ENCODE measurements at regions not wholly inside any gene's neighbourhood (a gene's known extent, or its start where the extent isn't known, plus 50 kb on each side); places are given as distances from the start of the nearest gene placed in this dataset.

DNA sequence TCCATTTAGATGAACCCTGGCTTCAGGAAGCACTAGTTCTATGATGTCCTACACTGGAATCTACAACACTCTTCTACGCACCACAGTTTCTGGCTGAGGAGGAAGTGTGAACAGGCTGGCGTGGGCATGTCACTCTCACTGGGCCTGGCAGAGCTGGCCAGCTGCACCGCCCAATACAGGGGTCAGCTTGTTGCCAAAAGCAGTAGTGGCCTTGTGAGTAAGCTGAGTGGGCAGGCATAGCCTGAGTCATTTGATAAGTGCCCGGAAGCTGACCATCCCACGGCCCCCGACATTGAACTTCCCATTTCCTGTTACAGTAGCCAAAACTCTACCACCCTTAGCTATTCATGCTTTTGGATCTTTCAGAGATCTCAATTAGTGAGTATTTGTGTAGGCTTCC is 240.9 kb upstream of the SERP2 start:
- ChIA-PET POLR2A (no interaction called here), RAD21 (ENCODE audit: unreplicated experiment) (no interaction called here), SMC1A (ENCODE audit: uncharacterized antibody, unreplicated experiment) (no interaction called here), CTCF (no interaction called here)
- FAIRE-seq (no peak), DNase-seq (ENCODE audit: low read depth, low spot score) (no peak), ATAC-seq (no peak)
- Histone ChIP-seq H3K27ac (ENCODE audit: control insufficient read depth, insufficient read depth) (no peak overlapping the region), H2AFZ (ENCODE audit: control insufficient read depth, low read depth, low read length) (no peak overlapping the region), H3K36me3 (ENCODE audit: control insufficient read depth in 2 of 2, insufficient read depth in 2 of 2, low read length in 1 of 2) (no peaks in the 10 kb centered on the region), H3K9me3 (replicated peaks; ENCODE audit: control insufficient read depth, insufficient read depth, low read length) (no peaks in the 10 kb centered on the region), H3K79me2 (ENCODE audit: control insufficient read depth, insufficient read depth, low read length) (no peaks in the 10 kb centered on the region), H3K4me1 (ENCODE audit: control insufficient read depth, insufficient read depth, low read length) (no peaks in the 10 kb centered on the region), H3K27me3 (replicated peaks in 1 of 2; ENCODE audit: control insufficient read depth in 2 of 2, insufficient read depth in 2 of 2, low read length in 1 of 2) (peaks cover 0 to 2% of the 10 kb centered on the region in 2 experiments; a peak in 3 of 4 replicates), H4K20me1 (ENCODE audit: control insufficient read depth, insufficient read depth) (no peaks in the 10 kb centered on the region), H3K4me3 (no peak overlapping the region), H3K9ac (ENCODE audit: control insufficient read depth, insufficient read depth, low read length) (no peak overlapping the region), H3K4me2 (ENCODE audit: control insufficient read depth, insufficient read depth) (no peak overlapping the region)
- in situ Hi-C loops (cut with MboI) (no loop called here), intact Hi-C loops (cut with micrococcal nuclease; ENCODE audit: unreplicated experiment) (no loop called here)
- 29% methylated on average over 6 of the region's 6 CpGs for WGBS (ENCODE audit: insufficient coverage, insufficient replicate concordance, low lambda C conversion rate, missing lambda C conversion rate)
- no TSS peak for BruUV-seq (replicated peaks)
- TF ChIP-seq SREBF2 (IDR thresholded peaks at IDR 0.05; ENCODE audit: low read length) (no peak), MYB (IDR thresholded peaks at IDR 0.05; ENCODE audit: borderline replicate concordance, low read depth, low read length) (no peak)

- Histone ChIP-seq H3K9me3 (replicated peaks; ENCODE audit: control insufficient read depth, insufficient read depth, low read length) (no peaks in the 10 kb centered on the region), H3K36me3 (ENCODE audit: control insufficient read depth in 2 of 2, insufficient read depth in 2 of 2, low read length in 1 of 2) (no peaks in the 10 kb centered on the region), H3K9ac (ENCODE audit: control insufficient read depth, insufficient read depth, low read length) (no peak overlapping the region), H3K79me2 (ENCODE audit: control insufficient read depth, insufficient read depth, low read length) (no peaks in the 10 kb centered on the region), H3K27me3 (replicated peaks in 1 of 2; ENCODE audit: control insufficient read depth in 2 of 2, insufficient read depth in 2 of 2, low read length in 1 of 2) (peaks cover 0 to 2% of the 10 kb centered on the region in 2 experiments; a peak in 3 of 4 replicates), H3K4me1 (ENCODE audit: control insufficient read depth, insufficient read depth, low read length) (no peaks in the 10 kb centered on the region), H3K27ac (ENCODE audit: control insufficient read depth, insufficient read depth) (no peak overlapping the region), H3K4me2 (ENCODE audit: control insufficient read depth, insufficient read depth) (no peak overlapping the region), H4K20me1 (ENCODE audit: control insufficient read depth, insufficient read depth) (no peaks in the 10 kb centered on the region), H3K4me3 (no peak overlapping the region), H2AFZ (ENCODE audit: control insufficient read depth, low read depth, low read length) (no peak overlapping the region)
- POLR2A ChIA-PET: no interaction called here
- TF ChIP-seq RELB (IDR thresholded peaks at IDR 0.05; ENCODE audit: low read depth) (no peak), ZBTB11 (CRISPR knock-in tag; IDR thresholded peaks at IDR 0.05) (no peak), ESRRA (IDR thresholded peaks at IDR 0.05; ENCODE audit: low read length) (no peak), CBX3 (IDR thresholded peaks at IDR 0.05; ENCODE audit: borderline replicate concordance, low read depth) (no peak)
- SMC1A ChIA-PET (ENCODE audit: uncharacterized antibody, unreplicated experiment): no interaction called here
- ATAC-seq (no peak), DNase-seq (ENCODE audit: low read depth, low spot score) (no peak), FAIRE-seq (no peak)
- BruUV-seq (replicated peaks): no TSS peak
- RAD21 ChIA-PET (ENCODE audit: unreplicated experiment): no interaction called here
- intact Hi-C loops (cut with micrococcal nuclease; ENCODE audit: unreplicated experiment): no loop called here
- 23% methylated on average over 3 of the region's 3 CpGs for whole genome bisulfite sequencing (ENCODE audit: insufficient coverage, insufficient replicate concordance, low lambda C conversion rate, missing lambda C conversion rate)
- in situ Hi-C loops (cut with MboI): no loop called here
- CTCF ChIA-PET: no interaction called here
Measured at GRCh38 chr13:44133626-44134025, 240.0 kb upstream of the SERP2 start.

Data from GM12878 (cell line).